GM18867 (cell line): ENCODE measurements at regions not wholly inside any gene's neighbourhood (a gene's known extent, or its start where the extent isn't known, plus 50 kb on each side); places are given as distances from the start of the nearest gene placed in this dataset.

Experiments
- ATAC-seq: cut with Tn5 transposase; IDR thresholded peaks from one replicate; pipeline ENCODE4 v1.9.1; 2021; ENCODE audit warnings: mild to moderate bottlenecking, moderate library complexity; ENCODE audit not compliant: unreplicated experiment

DNA sequence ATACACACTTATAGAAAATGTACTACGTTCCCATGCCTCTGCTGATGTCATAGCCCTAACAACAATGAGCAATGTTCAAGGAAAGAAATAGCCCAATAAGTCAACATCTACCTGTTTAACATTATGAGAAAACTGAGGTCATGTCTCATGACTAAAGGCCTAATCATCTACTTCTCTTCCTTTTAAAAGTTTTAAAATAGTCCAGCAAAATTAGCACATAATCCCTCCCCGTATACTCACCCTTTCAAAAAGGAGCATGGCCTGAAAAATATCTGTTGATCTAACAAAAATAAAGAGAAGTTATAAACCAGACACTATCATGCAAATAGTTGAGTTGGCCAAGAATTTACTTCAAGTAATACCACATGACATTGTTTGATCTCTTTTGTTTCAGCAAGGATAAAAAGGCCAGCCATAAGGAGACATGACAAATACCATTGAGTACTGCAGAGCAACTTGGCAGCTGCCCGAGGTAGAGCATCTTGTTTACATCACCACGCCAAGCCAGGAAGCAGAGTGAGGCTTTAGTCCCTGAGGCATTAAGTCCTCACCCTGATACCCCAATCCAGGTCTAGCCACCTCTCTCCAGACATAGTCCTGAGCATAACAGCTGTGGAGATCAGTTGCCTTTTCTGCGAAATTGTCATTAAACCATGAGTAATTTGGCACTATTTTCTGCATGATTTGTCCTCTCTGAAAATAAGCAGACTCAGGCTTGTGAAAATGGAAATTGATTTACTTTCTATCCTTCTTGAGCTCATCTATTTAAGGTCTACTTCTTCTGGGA, 137.4 kb upstream of the ETAA1 start:
- no peak for ATAC-seq

DNA sequence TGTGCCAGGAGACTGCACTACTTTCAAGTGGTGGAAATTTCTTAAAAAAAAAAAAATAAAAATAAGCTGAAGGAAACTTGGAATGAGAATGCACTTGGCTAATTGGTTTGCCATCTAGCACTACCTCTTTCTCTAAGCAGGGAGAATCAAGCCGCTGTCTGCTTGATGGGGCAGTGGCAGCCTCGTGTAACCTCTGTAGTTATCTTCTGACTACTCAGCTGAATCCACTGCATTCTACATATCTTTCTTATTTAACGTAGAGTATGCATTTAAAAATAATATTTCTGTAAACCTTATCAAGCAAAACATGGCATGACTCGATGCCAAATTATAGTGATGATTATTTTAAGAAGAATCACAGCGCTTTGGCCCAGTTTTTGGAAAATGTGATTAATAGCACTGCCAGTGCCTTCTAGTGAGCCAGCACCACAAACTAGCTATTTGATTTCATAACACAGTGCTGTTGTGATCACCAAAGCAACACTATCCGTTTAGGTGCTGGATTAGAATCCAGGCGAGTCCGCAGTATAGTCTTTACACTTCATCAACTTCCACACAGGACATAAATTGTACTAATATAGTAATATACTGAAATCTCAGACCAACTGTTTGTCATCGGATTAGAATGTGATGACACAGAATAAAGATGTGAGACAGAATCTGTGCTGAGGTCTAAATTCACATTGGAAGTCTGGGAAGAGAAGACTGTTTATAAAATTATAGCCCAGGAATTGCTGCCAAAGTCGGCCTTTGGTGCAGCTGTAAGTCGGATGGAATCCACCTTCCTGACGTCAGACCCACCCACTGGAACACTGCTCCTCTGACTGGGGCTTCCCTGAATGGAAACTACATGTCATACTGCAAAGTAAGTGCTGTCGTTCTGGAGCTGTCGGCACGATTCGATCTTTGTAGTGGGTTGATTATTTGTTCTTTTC, 136.5 kb upstream of the ETAA1 start:
- no peak for ATAC-seq

DNA sequence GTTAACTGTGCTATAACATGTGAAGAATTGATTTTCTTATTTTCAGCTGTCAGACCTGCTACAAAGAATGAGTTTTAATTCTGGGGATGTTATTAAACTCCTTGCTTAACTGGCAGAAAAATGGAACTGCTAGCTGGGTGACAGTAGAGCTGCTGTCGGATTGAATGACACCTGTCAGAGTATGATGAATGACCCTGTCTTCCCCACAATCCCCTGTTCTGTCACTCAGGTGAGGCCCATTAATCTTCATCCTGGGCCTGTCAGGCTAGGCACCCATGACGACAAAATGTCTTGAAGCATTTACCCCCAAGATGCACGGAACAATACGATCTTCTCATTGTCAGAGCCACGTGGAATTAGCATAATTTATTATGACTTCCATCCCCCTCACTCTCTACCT, 129.9 kb upstream of the ETAA1 start:
- no peak for ATAC-seq

DNA sequence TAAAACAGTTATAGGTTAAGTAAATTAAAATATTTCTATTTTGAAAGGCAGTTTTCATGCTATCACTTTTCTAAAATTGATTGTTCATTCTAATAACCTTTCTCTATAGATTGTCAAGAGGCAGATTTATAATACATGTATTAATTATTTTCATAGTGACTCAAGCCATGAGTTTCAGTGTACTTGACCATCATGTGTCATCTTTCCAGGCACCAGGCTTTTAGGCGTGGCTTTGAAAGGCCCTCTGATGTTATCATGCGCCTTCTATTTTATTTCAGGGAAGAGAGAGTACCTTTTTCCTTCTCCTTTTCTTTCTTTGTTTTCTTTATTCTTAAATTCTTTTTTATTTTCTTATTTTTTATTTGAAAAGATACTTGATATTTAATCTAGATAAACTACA, 128.3 kb upstream of the ETAA1 start:
- ATAC-seq = no peak

DNA sequence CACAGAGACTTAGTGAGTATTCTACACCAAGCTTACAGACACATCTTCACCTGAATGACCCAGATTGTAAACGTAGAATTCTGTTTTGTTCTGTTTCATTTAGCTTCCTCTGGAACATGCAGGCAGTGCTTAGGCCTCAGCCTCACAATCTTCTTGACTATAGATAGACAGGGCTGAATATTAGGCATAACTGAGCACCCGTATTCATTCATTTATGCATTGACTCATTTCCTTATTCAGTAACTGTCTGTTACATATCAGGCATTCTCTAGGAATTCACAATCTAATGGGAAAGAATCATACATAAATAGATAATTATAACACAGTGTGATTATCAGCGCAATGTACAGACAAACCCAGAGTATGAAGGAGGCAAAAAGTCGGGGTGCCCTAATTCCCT, 124.9 kb upstream of the ETAA1 start:
- ATAC-seq = no peak

DNA sequence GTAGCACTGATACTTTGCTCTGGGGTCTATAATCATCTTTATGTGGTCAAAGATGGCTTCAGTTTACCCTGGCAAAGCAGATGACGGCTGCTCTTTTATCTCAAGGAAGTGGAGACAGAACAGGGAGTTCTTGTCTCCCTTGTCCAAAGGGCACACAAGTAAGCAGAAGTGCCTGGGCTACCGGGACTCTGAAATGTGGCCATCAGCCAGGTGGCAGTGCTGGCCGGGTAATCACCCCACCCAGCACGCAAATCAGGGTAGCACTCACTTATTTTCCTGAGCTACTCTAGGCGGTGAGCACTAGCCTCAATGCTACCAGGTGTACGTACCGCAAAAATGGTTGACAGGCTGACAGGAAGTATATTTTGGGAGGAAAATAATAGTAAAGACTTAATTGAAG, 119.7 kb upstream of the ETAA1 start:
- ATAC-seq = no peak

DNA sequence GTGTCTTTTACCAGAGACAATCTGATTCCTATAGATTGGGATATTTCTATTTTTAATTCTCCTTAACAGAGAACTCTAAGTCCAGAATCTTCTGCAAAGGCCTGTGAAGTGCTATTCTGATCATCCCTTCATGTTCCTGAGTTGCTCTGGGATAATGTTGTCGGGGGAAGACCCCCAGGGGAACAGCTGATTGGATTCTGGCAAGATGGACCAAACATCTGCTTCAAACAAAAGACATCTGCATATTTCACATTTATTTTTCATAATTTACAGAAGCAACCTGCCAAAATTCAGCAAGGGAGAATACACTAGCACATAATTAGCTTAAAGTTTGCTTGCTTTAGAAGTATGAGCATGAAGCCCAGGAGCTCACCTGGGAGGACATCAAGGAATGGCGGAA, 116.0 kb upstream of the ETAA1 start:
- ATAC-seq = no peak

DNA sequence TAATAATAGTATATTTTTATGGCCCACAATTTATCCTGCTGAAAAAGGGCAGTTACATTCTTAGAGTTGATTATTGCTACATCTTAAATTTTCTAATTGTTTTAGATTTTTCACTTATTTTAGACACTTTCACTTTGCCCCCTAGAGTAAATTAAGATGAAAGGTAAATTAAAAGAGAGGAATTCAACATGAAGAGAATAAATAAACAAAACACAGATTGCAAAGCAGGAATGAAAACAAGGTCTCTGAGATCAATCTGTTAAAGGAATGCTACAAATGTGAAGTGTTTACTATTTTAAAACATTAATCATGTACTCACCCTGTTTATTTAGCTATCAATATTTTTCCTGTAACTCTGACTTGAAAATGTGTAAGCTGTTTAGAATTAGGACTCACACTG, 113.5 kb upstream of the ETAA1 start:
- ATAC-seq = no peak

DNA sequence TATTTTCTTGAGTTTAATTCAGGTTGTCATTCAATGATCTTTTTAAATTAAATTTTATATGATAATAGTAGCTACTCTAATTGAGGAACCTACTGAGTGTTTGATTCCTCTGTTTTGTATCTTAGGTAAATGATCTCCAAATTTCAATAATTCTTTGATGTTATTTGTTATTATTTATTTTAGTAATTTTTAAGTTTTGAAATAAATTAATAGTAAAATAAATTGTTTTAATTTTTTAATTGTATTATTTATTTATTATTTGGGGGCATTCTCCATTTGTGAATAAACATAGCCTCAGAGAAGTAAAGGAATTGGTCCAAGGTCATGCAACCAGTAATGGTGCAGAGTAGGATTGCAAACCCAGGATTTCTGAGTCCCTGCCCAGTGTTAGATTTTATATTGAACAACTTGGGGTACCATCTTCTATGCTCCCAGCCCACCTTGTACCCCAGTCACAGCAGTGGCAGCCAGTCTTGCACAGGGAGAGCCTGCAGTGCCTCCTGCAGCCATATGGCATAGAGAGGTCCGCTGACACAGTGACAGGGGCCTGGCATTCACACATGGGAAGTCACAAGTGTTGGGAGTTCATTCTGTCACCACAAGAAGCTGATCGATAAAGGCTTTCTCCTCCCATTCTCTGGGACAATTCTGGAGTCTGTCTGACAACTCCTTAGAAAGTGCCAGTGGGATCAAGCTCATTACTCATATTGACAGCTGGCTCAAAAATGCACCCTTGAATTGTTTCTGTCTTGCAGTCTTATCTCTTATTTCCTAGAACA, 110.0 kb upstream of the ETAA1 start:
- ATAC-seq = no peak

DNA sequence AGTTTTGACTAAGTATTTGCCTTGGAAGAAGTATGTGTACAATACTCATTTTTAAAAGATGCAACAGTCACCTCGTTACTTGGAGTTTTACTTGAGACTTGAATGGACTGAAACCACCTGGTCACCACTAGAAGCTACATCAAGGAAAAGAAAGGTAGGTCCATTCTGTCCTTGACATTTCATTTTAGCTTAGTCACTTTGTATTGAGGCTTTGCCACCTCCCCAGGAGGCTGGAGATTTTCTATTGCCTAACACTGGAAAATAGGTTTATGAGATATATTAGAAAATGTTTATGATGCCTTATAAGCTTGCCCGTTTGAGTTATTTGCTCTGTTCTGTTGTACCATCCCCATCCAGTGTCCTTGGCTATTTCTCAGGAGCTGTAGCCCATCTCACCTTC, 107.9 kb upstream of the ETAA1 start:
- no peak for ATAC-seq

DNA sequence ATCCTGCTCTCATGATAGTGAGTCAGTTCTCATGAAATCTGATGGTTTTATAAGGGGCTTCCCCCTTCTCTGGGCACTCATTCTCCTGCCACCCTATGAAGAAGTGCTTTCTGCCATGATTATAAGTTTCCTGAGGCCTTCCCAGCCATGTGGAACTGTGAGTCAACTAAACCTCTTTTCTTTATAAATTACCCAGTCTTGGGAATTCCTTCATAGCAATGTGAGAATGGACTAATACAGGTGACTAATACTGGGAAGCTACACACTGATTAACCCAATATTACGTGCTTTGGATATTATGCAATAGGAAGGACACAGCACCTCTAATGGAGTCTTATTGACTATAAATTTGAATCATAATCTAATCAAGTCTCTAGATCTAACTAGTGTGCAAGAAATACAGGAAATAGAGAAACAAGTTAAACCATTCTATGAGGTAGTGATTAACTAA, 107.2 kb upstream of the ETAA1 start:
- ATAC-seq = no peak

DNA sequence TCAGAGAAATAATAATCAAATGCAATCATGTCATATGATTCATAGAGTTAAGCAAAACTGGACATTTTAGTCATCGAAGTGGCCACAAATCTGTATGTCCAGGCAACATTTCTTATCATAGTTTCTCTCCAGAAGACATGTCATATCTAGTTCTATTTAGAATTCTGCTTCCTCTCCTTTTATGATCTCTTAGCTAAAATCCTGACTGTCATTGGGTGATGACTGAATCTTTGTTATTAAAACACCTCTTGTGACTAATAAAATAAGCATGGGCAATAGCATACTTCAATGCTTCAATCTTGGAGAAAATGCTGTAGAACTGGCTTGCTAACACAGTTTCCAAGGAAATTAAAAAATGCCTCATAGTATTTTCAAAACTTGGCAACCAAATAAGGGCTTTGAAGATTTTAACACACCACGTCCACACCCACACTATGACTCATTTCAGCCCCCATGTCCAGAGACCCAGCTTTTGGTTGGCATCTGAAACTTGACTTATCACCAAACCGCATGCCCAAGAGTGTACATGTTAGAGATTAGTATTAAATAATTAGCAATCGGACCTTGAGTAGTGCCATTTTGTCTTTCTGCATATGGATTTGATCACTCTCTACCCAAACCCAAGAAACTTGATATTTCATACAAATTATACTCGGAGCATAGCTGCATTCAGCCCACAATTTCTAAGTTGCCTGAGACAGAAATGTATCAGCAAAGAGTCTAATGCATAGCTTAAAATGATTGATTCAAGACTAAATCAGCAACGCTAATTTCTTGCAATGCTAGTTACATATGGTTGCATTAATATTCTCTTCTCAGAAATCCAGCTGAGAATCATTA, 106.5 kb upstream of the ETAA1 start:
- ATAC-seq = no peak

DNA sequence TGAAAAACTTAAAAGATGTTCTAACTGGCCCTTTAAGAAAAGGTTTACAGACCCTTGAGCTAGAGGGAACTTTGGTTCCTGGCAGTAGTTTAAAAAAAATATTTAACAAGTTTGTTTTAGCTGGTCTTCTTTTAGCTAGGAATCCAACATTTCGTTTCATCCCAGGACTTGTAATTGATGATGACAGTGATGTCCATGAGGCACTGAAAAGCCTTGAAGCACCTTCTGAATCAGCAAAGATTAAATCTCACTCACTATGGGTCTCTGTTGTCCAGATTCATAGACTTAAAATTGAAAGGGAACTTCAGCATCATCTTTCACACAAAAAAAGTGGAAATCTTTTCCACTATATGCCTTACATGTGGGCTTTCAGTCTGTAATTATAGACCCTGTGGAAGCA, 102.9 kb upstream of the ETAA1 start:
- ATAC-seq = no peak

DNA sequence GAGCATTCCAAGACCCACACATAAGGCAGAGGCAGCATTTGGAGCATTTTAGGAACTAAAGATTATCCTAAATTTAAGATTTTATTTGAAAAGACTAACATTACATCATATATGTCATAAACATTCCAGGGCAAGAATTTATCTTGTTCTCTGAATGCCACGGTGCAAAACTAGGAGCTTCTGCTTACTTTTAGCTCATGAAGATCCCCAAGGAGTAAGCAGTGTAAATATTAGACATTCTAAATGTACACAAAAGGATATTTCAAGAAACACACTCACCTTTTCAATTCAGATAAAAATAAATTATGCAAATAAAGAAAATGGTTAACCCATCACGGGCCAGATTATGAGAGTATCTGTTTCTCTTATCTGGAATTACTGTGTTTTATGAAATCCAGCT, 101.7 kb upstream of the ETAA1 start:
- ATAC-seq = no peak

DNA sequence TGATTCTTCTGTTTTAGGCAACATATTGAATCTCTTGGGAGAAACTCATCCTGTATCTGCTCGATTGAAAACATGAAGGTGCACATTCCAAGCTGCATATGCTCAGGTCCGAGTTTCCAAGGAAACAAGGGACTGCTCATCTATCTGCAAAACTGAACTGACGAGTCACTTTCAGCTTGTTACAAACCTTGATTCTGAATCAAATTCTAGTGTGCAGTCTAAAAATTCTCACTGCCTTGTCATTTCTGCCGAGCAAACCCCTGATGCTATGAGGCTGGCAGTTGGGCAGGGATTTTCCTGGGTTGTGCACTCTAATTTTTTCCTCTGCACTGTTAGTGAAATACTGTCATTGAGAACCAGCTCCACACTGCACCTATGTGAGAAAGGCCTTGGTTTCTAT, 101.3 kb upstream of the ETAA1 start:
- no peak for ATAC-seq

DNA sequence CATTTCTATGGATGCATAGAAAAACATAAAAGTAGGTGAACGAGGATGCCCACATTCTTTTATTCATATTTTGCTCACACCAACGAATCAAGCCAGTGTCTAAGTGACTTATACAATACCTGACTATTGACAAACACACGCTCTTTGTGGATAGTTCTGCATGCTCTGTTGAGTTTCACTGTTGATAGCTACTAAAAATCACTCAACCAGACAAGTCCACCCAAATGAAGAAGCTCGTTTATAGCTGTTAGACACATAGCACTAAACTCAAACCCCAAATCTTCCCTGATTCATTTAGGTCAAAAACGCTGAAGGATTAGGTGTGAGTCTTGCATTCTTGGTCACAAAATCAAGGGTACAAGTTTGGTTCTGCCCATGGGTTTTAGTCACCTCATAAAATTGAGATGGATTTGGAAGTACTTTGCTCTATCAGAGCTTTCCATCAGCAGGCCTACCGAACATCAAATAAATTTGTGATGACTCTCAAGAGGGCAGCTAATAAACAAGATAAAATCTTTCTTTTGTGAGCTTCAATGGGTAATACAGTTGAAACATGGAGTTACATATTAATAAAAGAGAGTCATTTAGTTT, 92.7 kb upstream of the ETAA1 start:
- ATAC-seq = no peak

DNA sequence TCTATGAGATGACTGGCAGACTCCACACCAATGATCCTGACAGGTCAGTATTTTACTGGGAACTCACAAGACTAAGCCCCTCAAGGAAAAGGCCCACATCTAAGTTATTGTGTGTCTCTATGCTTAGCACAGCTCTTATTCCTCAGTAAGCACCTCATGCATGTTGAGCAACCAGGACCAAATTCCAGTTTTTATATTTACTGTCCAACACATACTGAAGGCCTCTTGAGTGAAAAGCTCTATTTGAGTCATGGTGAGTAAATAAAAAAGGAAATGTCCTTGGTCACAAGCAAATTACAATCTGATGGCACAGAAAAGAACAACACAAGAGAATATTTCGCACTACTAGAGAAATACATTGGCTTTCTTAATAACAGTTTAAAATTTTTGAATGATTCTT, 87.9 kb upstream of the ETAA1 start:
- no peak for ATAC-seq

DNA sequence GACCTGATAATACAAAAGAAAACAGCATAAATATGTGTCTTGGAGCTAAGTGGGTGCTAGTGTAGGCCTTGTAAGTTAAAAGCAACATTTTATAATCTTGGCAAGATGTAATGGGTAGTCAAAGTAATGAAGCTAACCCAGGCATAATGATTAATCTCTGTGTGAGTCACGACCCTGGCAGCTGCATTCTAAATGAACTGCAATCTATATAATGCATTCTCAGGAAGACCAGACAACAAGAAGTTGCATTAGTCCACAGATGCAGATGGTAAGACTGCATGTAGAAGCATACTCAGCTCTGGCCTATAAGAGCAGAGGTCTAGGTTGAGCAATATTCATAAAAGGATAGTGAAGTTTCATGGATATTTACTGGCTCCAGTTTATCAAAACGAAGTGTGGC, 85.6 kb upstream of the ETAA1 start:
- ATAC-seq = no peak

DNA sequence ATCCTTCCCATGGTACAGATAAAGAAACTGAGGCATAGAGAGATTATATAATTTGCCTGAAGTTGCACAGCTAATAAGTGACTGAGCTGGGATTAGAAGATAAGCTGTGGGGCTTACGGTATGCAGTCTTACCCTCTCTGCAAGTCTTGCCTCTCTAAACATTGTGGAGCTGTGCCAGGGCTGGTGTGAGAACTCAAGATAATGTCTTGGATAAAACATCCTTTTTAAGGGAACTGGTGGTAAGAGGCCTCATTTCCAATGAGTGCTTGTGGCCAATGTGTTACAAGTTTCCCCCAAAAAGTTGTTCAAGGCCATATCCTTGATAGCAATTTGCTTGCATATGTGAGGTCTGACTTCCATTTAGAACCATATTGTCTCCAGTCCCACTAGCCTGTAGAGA, 84.3 kb upstream of the ETAA1 start:
- ATAC-seq = no peak

DNA sequence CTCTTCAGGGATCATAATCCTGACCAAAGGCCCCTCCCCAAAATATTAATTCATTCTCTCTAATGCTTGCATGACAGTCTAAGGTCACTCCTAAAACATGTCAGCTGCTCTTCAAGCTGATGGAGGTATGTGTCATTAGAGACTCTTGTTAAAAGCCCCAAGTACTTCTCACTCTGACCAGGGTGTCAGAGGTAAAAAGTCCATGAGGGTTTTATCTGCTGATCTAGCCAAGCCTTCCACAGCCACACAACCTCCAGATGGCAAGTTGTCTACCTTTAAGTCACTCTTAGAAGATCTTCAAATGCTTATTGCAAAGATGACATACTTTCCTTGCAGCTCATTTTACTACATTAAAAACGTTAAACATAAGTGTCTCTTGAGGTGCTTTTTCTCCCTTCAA, 83.6 kb upstream of the ETAA1 start:
- ATAC-seq = no peak
